PFSK-1 (cell line): ENCODE measurements at regions not wholly inside any gene's neighbourhood (a gene's known extent, or its start where the extent isn't known, plus 50 kb on each side); places are given as distances from the start of the nearest gene placed in this dataset.

Experiments
- FOXP2 ChIP-seq: optimal IDR thresholded peaks from 2 replicates; pipeline ENCODE3; 2011; ENCODE audit warnings: borderline replicate concordance, control low read depth, inconsistent platforms; ENCODE audit not compliant: insufficient read depth; ENCODE audit errors: extremely low read length, extremely low read depth
- POLR2AphosphoS5 ChIP-seq: IDR thresholded peaks from 2 replicates; pipeline ENCODE4 v1.6.1; 2012; ENCODE audit warnings: low read depth, mild to moderate bottlenecking, control low read depth, low read length, moderate library complexity
- REST ChIP-seq, 2 experiments: IDR thresholded peaks; 2 replicates each; pipeline versions ENCODE4 v1.6.1 to v1.8.0; 2011 to 2012; ENCODE audit warnings: low read depth in 2 of 2, low read length in 2 of 2, control low read depth in 1 of 2, inconsistent platforms in 1 of 2, mild to moderate bottlenecking in 1 of 2, moderate library complexity in 1 of 2; ENCODE audit not compliant: insufficient read depth in 1 of 2
- SIN3A ChIP-seq: IDR thresholded peaks from 2 replicates; pipeline ENCODE4 v1.6.1; 2012; ENCODE audit warnings: mild to moderate bottlenecking, low read length, moderate library complexity, borderline replicate concordance; ENCODE audit not compliant: insufficient read depth
- TAF1 ChIP-seq: IDR thresholded peaks from 2 replicates; pipeline ENCODE4 v1.6.1; 2012; ENCODE audit warnings: low read length, control low read depth, borderline replicate concordance; ENCODE audit not compliant: insufficient read depth

- no peak for TF ChIP-seq POLR2AphosphoS5
- TF ChIP-seq REST (IDR thresholded peaks at IDR 0.05; ENCODE audit: insufficient read depth in 1 of 2, low read depth in 2 of 2, low read length in 2 of 2) = no peak
- no peak for TF ChIP-seq SIN3A
- no peak for TF ChIP-seq TAF1
- TF ChIP-seq FOXP2 = no peak
Measured at GRCh38 chr11:36736103-36736502, 138.1 kb upstream of the RAG2 start.
